ENCODE measurements at regions not wholly inside any gene's neighbourhood (a gene's known extent, or its start where the extent isn't known, plus 50 kb on each side); places are given as distances from the start of the nearest gene placed in this dataset.

DNA sequence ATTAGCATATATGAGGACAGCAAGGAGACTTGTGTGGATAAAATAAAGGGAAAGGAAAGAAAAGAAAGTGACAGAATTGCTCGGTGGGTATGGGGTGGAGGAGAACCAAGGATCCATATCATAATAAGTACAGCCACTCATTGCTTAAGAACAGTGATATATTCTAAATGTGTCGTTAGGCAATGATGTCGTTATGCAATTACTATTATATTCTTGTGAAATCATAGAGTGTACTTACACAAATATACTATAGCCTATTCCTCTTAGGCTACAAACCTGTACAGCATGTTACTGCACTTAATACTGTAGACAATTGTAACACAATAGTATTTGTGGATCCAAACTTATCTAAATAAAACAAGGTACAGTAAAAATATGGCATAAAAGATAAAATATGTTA is 271.1 kb downstream of the CCER1 start:
- Histone ChIP-seq H3K4me2 (ENCODE audit: control insufficient read depth, insufficient read depth) (no peak overlapping the region), H3K4me1 (ENCODE audit: control insufficient read depth, insufficient read depth, low read length) (no peaks in the 10 kb centered on the region), H3K9ac (ENCODE audit: control insufficient read depth, insufficient read depth, low read length) (no peak overlapping the region), H4K20me1 (ENCODE audit: control insufficient read depth, insufficient read depth) (no peaks in the 10 kb centered on the region), H3K79me2 (ENCODE audit: control insufficient read depth, insufficient read depth, low read length) (no peaks in the 10 kb centered on the region), H3K9me3 (replicated peaks; ENCODE audit: control insufficient read depth, insufficient read depth, low read length) (no peaks in the 10 kb centered on the region), H3K36me3 (ENCODE audit: control insufficient read depth in 2 of 2, insufficient read depth in 2 of 2, low read length in 1 of 2) (no peaks in the 10 kb centered on the region), H3K27me3 (replicated peaks in 1 of 2; ENCODE audit: control insufficient read depth in 2 of 2, insufficient read depth in 2 of 2, low read length in 1 of 2) (no peaks in the 10 kb centered on the region), H3K4me3 (no peak overlapping the region), H2AFZ (ENCODE audit: control insufficient read depth, low read depth, low read length) (no peak overlapping the region), H3K27ac (ENCODE audit: control insufficient read depth, insufficient read depth) (no peak overlapping the region)
- ChIA-PET SMC1A (ENCODE audit: uncharacterized antibody, unreplicated experiment) (no interaction called here), CTCF (no interaction called here), RAD21 (ENCODE audit: unreplicated experiment) (no interaction called here), POLR2A (no interaction called here)
- TF ChIP-seq, protein P1, sequence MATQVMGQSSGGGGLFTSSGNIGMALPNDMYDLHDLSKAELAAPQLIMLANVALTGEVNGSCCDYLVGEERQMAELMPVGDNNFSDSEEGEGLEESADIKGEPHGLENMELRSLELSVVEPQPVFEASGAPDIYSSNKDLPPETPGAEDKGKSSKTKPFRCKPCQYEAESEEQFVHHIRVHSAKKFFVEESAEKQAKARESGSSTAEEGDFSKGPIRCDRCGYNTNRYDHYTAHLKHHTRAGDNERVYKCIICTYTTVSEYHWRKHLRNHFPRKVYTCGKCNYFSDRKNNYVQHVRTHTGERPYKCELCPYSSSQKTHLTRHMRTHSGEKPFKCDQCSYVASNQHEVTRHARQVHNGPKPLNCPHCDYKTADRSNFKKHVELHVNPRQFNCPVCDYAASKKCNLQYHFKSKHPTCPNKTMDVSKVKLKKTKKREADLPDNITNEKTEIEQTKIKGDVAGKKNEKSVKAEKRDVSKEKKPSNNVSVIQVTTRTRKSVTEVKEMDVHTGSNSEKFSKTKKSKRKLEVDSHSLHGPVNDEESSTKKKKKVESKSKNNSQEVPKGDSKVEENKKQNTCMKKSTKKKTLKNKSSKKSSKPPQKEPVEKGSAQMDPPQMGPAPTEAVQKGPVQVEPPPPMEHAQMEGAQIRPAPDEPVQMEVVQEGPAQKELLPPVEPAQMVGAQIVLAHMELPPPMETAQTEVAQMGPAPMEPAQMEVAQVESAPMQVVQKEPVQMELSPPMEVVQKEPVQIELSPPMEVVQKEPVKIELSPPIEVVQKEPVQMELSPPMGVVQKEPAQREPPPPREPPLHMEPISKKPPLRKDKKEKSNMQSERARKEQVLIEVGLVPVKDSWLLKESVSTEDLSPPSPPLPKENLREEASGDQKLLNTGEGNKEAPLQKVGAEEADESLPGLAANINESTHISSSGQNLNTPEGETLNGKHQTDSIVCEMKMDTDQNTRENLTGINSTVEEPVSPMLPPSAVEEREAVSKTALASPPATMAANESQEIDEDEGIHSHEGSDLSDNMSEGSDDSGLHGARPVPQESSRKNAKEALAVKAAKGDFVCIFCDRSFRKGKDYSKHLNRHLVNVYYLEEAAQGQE (IDR thresholded peaks at IDR 0.05; ENCODE audit: low read depth, low read length): no peak
- TF ChIP-seq CBX3 (IDR thresholded peaks at IDR 0.05; ENCODE audit: borderline replicate concordance, low read depth): no peak
- no peak for TF ChIP-seq ZNF274 (IDR thresholded peaks at IDR 0.05; ENCODE audit: insufficient read depth, insufficient read length)
- no peak for TF ChIP-seq MEF2B (IDR thresholded peaks at IDR 0.05; ENCODE audit: partially characterized antibody, poor library complexity, severe bottlenecking)
- TF ChIP-seq HDGF (IDR thresholded peaks at IDR 0.05): no peak
- TF ChIP-seq, protein P2, sequence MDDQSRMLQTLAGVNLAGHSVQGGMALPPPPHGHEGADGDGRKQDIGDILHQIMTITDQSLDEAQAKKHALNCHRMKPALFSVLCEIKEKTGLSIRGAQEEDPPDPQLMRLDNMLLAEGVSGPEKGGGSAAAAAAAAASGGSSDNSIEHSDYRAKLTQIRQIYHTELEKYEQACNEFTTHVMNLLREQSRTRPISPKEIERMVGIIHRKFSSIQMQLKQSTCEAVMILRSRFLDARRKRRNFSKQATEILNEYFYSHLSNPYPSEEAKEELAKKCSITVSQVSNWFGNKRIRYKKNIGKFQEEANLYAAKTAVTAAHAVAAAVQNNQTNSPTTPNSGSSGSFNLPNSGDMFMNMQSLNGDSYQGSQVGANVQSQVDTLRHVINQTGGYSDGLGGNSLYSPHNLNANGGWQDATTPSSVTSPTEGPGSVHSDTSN (IDR thresholded peaks at IDR 0.05; ENCODE audit: insufficient replicate concordance, low read depth, low read length): no peak
- no peak for TF ChIP-seq ZSCAN29 (IDR thresholded peaks at IDR 0.05)
- TF ChIP-seq NR2F1 (conservative IDR thresholded peaks at IDR 0.05): no peak
- no peak for TF ChIP-seq SMARCA5 (IDR thresholded peaks at IDR 0.05)
- no peak for TF ChIP-seq SREBF2 (IDR thresholded peaks at IDR 0.05; ENCODE audit: low read length)
- TF ChIP-seq PML (IDR thresholded peaks at IDR 0.05; ENCODE audit: low read length): no peak
- TF ChIP-seq POLR2A (IDR thresholded peaks at IDR 0.05; ENCODE audit: low read depth, low read length): no peak
- no peak for TF ChIP-seq PAX8 (IDR thresholded peaks at IDR 0.05)
- TF ChIP-seq MYB (IDR thresholded peaks at IDR 0.05; ENCODE audit: borderline replicate concordance, low read depth, low read length): no peak
- TF ChIP-seq, protein P3, sequence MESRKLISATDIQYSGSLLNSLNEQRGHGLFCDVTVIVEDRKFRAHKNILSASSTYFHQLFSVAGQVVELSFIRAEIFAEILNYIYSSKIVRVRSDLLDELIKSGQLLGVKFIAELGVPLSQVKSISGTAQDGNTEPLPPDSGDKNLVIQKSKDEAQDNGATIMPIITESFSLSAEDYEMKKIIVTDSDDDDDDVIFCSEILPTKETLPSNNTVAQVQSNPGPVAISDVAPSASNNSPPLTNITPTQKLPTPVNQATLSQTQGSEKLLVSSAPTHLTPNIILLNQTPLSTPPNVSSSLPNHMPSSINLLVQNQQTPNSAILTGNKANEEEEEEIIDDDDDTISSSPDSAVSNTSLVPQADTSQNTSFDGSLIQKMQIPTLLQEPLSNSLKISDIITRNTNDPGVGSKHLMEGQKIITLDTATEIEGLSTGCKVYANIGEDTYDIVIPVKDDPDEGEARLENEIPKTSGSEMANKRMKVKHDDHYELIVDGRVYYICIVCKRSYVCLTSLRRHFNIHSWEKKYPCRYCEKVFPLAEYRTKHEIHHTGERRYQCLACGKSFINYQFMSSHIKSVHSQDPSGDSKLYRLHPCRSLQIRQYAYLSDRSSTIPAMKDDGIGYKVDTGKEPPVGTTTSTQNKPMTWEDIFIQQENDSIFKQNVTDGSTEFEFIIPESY (IDR thresholded peaks at IDR 0.05): no peak
- TF ChIP-seq, protein P4, sequence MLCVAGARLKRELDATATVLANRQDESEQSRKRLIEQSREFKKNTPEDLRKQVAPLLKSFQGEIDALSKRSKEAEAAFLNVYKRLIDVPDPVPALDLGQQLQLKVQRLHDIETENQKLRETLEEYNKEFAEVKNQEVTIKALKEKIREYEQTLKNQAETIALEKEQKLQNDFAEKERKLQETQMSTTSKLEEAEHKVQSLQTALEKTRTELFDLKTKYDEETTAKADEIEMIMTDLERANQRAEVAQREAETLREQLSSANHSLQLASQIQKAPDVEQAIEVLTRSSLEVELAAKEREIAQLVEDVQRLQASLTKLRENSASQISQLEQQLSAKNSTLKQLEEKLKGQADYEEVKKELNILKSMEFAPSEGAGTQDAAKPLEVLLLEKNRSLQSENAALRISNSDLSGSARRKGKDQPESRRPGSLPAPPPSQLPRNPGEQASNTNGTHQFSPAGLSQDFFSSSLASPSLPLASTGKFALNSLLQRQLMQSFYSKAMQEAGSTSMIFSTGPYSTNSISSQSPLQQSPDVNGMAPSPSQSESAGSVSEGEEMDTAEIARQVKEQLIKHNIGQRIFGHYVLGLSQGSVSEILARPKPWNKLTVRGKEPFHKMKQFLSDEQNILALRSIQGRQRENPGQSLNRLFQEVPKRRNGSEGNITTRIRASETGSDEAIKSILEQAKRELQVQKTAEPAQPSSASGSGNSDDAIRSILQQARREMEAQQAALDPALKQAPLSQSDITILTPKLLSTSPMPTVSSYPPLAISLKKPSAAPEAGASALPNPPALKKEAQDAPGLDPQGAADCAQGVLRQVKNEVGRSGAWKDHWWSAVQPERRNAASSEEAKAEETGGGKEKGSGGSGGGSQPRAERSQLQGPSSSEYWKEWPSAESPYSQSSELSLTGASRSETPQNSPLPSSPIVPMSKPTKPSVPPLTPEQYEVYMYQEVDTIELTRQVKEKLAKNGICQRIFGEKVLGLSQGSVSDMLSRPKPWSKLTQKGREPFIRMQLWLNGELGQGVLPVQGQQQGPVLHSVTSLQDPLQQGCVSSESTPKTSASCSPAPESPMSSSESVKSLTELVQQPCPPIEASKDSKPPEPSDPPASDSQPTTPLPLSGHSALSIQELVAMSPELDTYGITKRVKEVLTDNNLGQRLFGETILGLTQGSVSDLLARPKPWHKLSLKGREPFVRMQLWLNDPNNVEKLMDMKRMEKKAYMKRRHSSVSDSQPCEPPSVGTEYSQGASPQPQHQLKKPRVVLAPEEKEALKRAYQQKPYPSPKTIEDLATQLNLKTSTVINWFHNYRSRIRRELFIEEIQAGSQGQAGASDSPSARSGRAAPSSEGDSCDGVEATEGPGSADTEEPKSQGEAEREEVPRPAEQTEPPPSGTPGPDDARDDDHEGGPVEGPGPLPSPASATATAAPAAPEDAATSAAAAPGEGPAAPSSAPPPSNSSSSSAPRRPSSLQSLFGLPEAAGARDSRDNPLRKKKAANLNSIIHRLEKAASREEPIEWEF (IDR thresholded peaks at IDR 0.05; ENCODE audit: insufficient replicate concordance, low read depth, low read length): no peak
- in situ Hi-C loops (cut with MboI): no loop called here
- DNase-seq (ENCODE audit: low read depth, low spot score) (no peak), FAIRE-seq (no peak), ATAC-seq (no peak)
- intact Hi-C loops (cut with micrococcal nuclease; ENCODE audit: unreplicated experiment): no loop called here
- BruUV-seq (replicated peaks): no TSS peak
- 21% methylated on average over 3 of the region's 3 CpGs for WGBS (ENCODE audit: insufficient coverage, insufficient replicate concordance, low lambda C conversion rate, missing lambda C conversion rate)

All from GM12878 (cell line).